ENCODE measurements at regions not wholly inside any gene's neighbourhood (a gene's known extent, or its start where the extent isn't known, plus 50 kb on each side); places are given as distances from the start of the nearest gene placed in this dataset.
"Not testable (repeated sequence)": the region's sequence is repeated elsewhere in the genome, so short reads cannot be mapped to it uniquely, and the experiment has no call there.

- Histone ChIP-seq H3K36me3 (ENCODE audit: control insufficient read depth, insufficient read depth, low read length) (no peaks in the 10 kb centered on the region), H3K27ac (ENCODE audit: low read length) (no peak overlapping the region), H3K4me3 (ENCODE audit: low read depth in 2 of 2, low read length in 2 of 2) (no peak overlapping the region), H3K9me3 (ENCODE audit: control insufficient read depth, insufficient read depth, low read depth, low read length) (no peaks in the 10 kb centered on the region), H3K4me1 (ENCODE audit: control insufficient read depth, insufficient read depth, low read length) (no peaks in the 10 kb centered on the region), H3K27me3 (ENCODE audit: control insufficient read depth, insufficient read depth, low read length) (no peaks in the 10 kb centered on the region)
- ChIA-PET POLR2A (no interaction called here), CTCF (no interaction called here)
- TF ChIP-seq REST (IDR thresholded peaks at IDR 0.05; ENCODE audit: insufficient read depth in 1 of 2, low read depth in 2 of 2, low read length in 1 of 2) (no peak), SIN3A (IDR thresholded peaks at IDR 0.05; ENCODE audit: borderline replicate concordance, insufficient read depth, low read depth, low read length) (no peak), POLR2AphosphoS5 (IDR thresholded peaks at IDR 0.05; ENCODE audit: low read depth, low read length) (no peak), CTCF (IDR thresholded peaks at IDR 0.05) (no peak)
- in situ Hi-C loops (cut with HindIII; ENCODE audit: low pct_unique_long_range_greater_than_20kb, low sequenced_read_pairs) = no loop called here
- BruUV-seq (replicated peaks) = no TSS peak
- ATAC-seq (no peak), DNase-seq (ENCODE audit: low read depth, low spot score) (no peak)
- intact Hi-C loops (cut with micrococcal nuclease; ENCODE audit: unreplicated experiment) = no loop called here
These were observed 88.8 kb upstream of the SLITRK5 start for GRCh38 chr13:87582399-87582798.

GRCh38 chr13:87590518-87590917 lies 80.7 kb upstream of the SLITRK5 start:
- CTCF ChIA-PET = no interaction called here
- TF ChIP-seq SIN3A (IDR thresholded peaks at IDR 0.05; ENCODE audit: borderline replicate concordance, insufficient read depth, low read depth, low read length) = no peak
- intact Hi-C loops (cut with micrococcal nuclease; ENCODE audit: unreplicated experiment) = no loop called here
- DNase-seq (ENCODE audit: low read depth, low spot score) = no peak
- Histone ChIP-seq H3K36me3 (ENCODE audit: control insufficient read depth, insufficient read depth, low read length) (no peaks in the 10 kb centered on the region), H3K4me3 (ENCODE audit: low read depth in 2 of 2, low read length in 2 of 2) (no peak overlapping the region), H3K4me1 (ENCODE audit: control insufficient read depth, insufficient read depth, low read length) (no peaks in the 10 kb centered on the region), H3K27ac (ENCODE audit: low read length) (no peak overlapping the region), H3K27me3 (ENCODE audit: control insufficient read depth, insufficient read depth, low read length) (no peaks in the 10 kb centered on the region), H3K9me3 (ENCODE audit: control insufficient read depth, insufficient read depth, low read depth, low read length) (no peaks in the 10 kb centered on the region)
- in situ Hi-C loops (cut with HindIII; ENCODE audit: low pct_unique_long_range_greater_than_20kb, low sequenced_read_pairs) = no loop called here
- BruUV-seq (replicated peaks) = no TSS peak
- POLR2A ChIA-PET = no interaction called here
- no peak for ATAC-seq

- not testable (repeated sequence) for BruUV-seq (replicated peaks); ATAC-seq
These were observed 66.7 kb upstream of the SLITRK5 start for GRCh38 chr13:87604437-87604836.

More at GRCh38 chr13:87604437-87604836, 66.7 kb upstream of the SLITRK5 start:
- H3K9me3 ChIP-seq (ENCODE audit: control insufficient read depth, insufficient read depth, low read depth, low read length); intact Hi-C loops (cut with micrococcal nuclease; ENCODE audit: unreplicated experiment); DNase-seq (ENCODE audit: low read depth, low spot score); in situ Hi-C loops (cut with HindIII; ENCODE audit: low pct_unique_long_range_greater_than_20kb, low sequenced_read_pairs); H3K27ac ChIP-seq (ENCODE audit: low read length); H3K4me1 ChIP-seq (ENCODE audit: control insufficient read depth, insufficient read depth, low read length); H3K36me3 ChIP-seq (ENCODE audit: control insufficient read depth, insufficient read depth, low read length); CTCF ChIA-PET; H3K4me3 ChIP-seq (ENCODE audit: low read depth in 2 of 2, low read length in 2 of 2); H3K27me3 ChIP-seq (ENCODE audit: control insufficient read depth, insufficient read depth, low read length); POLR2A ChIA-PET: not testable (repeated sequence)
